GM21381 (cell line): ENCODE measurements at regions not wholly inside any gene's neighbourhood (a gene's known extent, or its start where the extent isn't known, plus 50 kb on each side); places are given as distances from the start of the nearest gene placed in this dataset.
"Not testable (repeated sequence)": the region's sequence is repeated elsewhere in the genome, so short reads cannot be mapped to it uniquely, and the experiment has no call there.

ENCODE experiments used
- ATAC-seq: cut with Tn5 transposase; IDR thresholded peaks from one replicate; pipeline ENCODE4 v1.9.1; 2021; ENCODE audit warnings: mild to moderate bottlenecking, moderate library complexity; ENCODE audit not compliant: unreplicated experiment

DNA sequence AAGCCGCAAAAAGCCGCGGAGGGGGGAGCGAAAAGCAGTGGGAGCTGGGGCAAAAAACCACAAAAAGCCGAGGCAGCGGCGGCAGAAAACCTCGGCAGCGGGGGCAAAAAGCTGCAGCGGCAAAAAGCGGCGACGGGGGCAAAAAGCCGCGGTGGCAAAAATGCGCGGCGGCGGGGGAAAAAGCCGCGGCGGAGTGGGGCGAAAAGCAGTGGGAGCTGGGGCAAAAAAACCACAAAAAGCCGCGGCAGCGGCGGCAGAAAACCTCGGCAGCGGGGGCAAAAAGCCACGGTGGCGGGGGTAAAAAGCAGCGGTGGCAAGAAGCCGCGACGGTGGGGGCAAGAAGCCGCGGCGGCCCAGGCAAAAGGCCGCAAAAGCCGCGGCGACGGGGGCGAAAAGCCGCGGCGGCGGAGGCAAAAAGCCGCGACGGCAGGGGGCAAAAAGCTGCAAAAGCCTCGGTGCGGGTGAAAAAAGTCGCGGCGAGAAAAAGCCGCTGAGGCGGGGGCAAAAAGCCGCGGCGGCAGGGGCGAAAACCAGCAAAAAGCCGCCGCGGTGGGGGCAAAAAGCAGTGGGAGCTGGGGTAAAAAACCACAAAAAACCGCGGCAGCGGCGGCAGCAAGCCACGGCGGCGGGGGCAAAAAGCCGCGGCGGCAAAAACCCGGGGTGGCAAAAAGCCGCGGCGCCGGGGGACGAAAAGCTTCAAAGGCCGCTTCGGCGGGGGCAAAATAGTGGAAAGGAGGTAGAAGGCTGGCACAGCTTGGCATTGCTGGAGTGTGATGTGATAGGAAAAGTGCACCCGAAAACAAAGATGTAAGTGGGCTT lies 135.9 kb downstream of the ZNF92 start:
- no peak for ATAC-seq

GRCh38 chr7:65510187-65510538 lies 136.5 kb downstream of the ZNF92 start:
- not testable (repeated sequence) for ATAC-seq

- ATAC-seq: not testable (repeated sequence)
These were observed 146.1 kb downstream of the ZNF92 start for GRCh38 chr7:65519751-65520150.

GRCh38 chr7:65545465-65546161 lies 172.0 kb downstream of the ZNF92 start:
- ATAC-seq: not testable (repeated sequence)

DNA sequence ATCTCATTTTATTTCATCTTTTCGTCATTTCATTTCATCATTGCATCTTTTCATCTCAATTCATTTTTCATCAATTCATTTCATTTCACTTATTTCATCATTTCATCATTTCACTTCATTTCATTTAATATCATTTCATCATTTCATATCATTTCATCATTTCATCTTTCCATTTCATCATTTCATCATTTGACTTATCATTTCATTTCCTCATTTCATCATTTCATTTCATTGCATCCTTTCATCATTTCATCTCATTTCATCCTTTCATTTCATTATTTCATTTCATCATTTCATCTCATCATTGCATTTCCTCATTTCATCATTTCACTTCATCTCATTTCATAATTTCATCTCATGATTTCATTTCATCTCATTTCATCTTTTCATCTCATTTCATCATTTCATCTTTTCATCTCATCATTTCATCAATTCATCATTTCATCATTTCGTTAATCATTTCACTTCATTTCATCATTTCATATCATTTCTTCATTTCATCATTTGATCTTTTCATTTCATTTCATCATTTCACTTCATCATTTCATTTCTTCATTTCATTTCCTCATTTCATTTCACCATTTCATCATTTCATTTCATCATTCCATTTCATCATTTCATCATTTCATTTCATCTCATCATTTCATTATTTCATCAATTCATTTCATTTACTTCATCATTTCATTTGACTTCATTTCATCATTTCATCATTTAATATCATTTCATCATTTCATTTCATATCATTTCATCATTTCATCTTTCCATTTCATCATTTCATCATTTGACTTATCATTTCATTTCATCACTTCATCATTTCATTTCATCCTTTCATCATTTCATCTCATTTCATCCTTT lies 176.2 kb downstream of the ZNF92 start:
- not testable (repeated sequence) for ATAC-seq

DNA sequence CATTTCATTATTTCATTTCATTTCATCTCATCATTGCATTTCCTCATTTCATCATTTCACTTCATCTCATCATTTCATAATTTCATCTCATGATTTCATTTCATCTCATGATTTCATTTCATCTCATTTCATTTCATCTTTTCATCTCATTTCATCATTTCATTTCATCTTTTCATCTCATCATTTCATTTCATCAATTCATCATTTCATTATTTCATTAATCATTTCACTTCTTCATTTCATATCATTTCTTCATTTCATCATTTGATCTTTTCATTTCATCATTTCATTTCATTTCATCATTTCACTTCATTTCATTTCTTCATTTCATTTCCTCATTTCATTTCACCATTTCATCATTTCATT lies 176.8 kb downstream of the ZNF92 start:
- not testable (repeated sequence) for ATAC-seq

GRCh38 chr7:65551042-65551441 lies 177.4 kb downstream of the ZNF92 start:
- ATAC-seq: not testable (repeated sequence)

- ATAC-seq: not testable (repeated sequence)
These were observed 181.2 kb downstream of the ZNF92 start for GRCh38 chr7:65554553-65555476.

GRCh38 chr7:65558584-65558983 lies 184.9 kb downstream of the ZNF92 start:
- ATAC-seq: not testable (repeated sequence)

DNA sequence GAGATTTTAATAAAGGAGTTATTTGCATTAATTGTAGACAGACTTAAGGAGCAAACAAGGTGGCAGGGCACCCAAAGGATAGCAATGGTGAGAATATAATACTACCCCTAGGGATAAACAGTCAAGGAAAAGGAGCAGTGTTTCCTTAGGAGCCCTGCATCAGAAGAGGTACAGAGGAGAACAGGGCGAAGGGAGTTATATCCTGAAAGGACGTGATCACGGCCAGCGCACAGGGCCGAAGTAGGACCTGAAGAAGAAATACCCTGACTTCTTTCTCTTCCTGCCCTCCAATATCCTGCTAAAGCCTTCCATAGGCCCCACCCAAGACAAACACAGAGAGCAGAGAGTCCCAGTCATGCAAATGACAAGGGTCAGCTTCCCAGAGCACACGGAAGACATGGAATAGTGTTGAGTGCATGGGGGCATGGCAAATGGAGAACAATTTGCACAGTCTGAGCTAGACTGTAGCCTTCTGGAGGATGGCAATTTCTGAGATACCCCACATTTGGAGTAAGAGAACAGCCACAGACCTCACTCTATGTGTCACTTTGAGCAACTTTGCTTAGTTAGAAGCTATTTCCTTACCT lies 188.2 kb downstream of the ZNF92 start:
- ATAC-seq: not testable (repeated sequence)

GRCh38 chr7:65562522-65562921 lies 188.9 kb downstream of the ZNF92 start:
- not testable (repeated sequence) for ATAC-seq

DNA sequence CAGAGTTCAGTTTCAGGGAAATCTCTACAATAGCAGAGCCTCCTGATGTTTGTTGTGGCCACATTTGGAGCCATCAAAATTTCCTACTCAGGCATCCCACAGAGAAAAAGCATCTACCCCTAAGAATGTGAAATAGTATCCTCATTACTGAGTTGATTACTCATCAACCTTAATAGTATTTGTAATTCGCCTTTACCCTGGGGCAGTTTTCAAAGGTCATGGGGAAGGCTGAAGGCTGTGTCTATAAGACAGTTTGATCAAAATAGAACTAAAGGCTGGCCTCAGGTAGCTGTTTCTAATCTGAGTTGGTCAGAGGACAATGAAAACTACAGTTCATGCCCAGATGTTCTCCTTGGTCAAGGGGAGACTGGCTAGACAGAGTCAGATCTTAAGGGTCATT lies 189.7 kb downstream of the ZNF92 start:
- ATAC-seq: not testable (repeated sequence)

DNA sequence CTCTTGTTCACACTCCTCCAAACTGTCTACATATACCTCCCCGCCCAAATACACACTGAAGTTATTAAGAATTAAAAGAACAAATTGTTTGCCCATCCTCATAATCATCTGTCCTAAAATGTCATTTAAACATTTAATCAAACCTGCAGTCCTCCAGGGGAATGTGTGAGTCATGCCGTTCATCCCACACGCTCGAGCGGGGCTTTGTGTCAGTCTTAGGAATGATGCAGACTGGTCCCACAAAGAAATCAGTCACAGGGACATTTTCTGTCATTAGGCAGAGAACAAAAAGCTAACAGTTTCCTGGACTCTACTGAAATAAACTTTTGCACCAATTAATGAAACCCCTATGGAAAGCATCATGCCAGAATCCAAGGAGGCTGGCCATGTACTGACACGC lies 194.6 kb downstream of the ZNF92 start:
- not testable (repeated sequence) for ATAC-seq

GRCh38 chr7:65570990-65571389 lies 197.3 kb downstream of the ZNF92 start:
- ATAC-seq: not testable (repeated sequence)

- ATAC-seq: not testable (repeated sequence)
These were observed 198.9 kb downstream of the ZNF92 start for GRCh38 chr7:65572581-65572980.

DNA sequence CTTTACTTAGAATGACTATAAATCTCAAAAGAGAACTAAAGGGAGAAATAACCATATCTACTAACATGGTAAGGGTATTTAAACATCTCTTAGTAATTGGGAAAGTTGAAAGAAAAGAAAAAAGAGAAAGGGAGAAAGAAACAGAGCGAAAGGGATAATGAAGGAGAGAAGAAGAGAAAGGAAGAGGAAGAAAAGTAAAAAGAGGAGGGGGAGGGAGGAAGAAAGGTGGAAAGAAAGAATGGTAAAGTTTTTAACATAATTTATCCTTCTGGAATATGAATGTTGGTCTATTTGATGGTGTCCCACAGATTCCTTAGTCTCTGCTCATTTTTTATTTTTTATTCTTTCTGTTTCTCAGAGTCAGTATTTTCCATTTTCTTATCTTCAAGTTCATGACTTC lies 202.7 kb downstream of the ZNF92 start:
- not testable (repeated sequence) for ATAC-seq

DNA sequence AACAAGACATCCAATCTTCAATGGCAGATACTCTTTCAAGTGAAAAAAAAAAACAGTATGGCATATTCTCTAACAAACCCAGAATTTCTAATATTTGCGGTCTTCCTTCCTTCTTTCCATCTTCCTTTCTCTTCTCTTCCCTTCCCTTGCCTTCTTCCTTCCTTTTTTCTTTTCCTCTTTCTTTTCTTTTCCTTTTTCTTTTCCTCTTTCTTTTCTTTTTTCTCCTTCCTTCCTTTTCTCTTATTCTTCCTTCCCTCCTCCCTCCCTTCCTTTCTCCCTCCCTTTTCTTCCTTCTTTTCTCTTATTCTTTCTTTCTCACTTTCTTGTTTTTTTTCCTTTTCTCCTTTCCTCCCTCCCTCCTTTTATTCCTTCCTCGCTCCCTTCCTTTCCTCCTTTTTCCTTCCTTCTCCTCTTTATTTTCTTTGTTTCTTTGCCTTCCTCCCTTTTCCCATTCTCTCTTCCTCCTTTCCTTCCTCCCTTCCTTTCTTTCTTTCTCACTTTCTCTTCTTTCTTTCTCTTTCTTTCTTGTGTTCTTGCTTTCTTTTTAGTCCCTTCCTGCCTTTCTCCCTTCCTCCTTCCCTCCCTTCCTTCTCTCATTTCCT lies 209.0 kb downstream of the ZNF92 start:
- ATAC-seq: not testable (repeated sequence)

GRCh38 chr7:65602495-65602894 lies 228.8 kb downstream of the ZNF92 start:
- ATAC-seq: not testable (repeated sequence)

DNA sequence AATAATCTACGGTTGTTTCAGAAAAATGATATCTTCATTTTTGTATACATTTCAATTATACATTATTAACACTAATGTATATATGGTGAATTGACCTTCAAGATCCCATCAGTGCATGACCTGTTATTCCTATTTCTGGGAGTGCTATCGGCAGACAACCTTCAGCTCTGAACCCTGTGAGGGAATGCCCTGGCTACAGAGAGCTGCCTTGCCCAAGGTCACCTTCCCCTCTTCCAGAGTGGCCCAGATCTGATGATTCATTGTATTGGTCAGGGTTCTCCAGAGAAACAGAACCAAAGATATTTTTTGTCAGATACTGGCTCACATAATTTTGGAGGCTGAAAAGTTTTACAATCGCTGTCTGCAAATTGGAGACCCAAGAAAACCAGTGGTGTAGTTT lies 235.5 kb downstream of the ZNF92 start:
- ATAC-seq: no peak
